ENCODE measurements at regions not wholly inside any gene's neighbourhood (a gene's known extent, or its start where the extent isn't known, plus 50 kb on each side); places are given as distances from the start of the nearest gene placed in this dataset.

GRCh38 chr2:66679442-66679841, 244.5 kb downstream of the MEIS1 start:
- H3K27ac ChIP-seq = no peak overlapping the region
- H3F3A ChIP-seq (ENCODE audit: insufficient read depth, low read depth) = no peaks in the 10 kb centered on the region
- no peaks in the 10 kb centered on the region for H3K9me3 ChIP-seq (ENCODE audit: insufficient read depth, low read depth)
- no peak overlapping the region for H3K4me3 ChIP-seq
- no peaks in the 10 kb centered on the region for H3K36me3 ChIP-seq (ENCODE audit: low read depth)
- H3K4me1 ChIP-seq (replicated peaks; ENCODE audit: insufficient read depth) = no peaks in the 10 kb centered on the region
- ChIA-PET CTCF (no interaction called here), POLR2A (ENCODE audit: unreplicated experiment) (no interaction called here)
- H3K79me2 ChIP-seq (ENCODE audit: low read depth) = no peaks in the 10 kb centered on the region
- no peaks in the 10 kb centered on the region for H3K9me2 ChIP-seq (ENCODE audit: insufficient read depth)
- TF ChIP-seq CTCF (conservative IDR thresholded peaks at IDR 0.05) (no peak), EZH2 (IDR thresholded peaks at IDR 0.05; ENCODE audit: low read depth) (no peak)
- intact Hi-C loops (cut with micrococcal nuclease; ENCODE audit: unreplicated experiment) = no loop called here
- no peaks in the 10 kb centered on the region for H3K27me3 ChIP-seq (ENCODE audit: insufficient read depth, low read depth)
- no peak overlapping the region for H2AFZ ChIP-seq
- no peak overlapping the region for H3K4me2 ChIP-seq
- no peak for DNase-seq
- BruUV-seq (replicated peaks) = no TSS peak
- no peaks in the 10 kb centered on the region for H4K20me1 ChIP-seq (ENCODE audit: insufficient read depth)

GRCh38 chr2:66682476-66682875, 247.6 kb downstream of the MEIS1 start:
- Histone ChIP-seq H3K36me3 (ENCODE audit: low read depth) (no peaks in the 10 kb centered on the region), H3K9me3 (ENCODE audit: insufficient read depth, low read depth) (no peaks in the 10 kb centered on the region), H3K9me2 (ENCODE audit: insufficient read depth) (no peaks in the 10 kb centered on the region), H3F3A (ENCODE audit: insufficient read depth, low read depth) (no peaks in the 10 kb centered on the region), H2AFZ (no peak overlapping the region), H3K79me2 (ENCODE audit: low read depth) (no peaks in the 10 kb centered on the region), H4K20me1 (ENCODE audit: insufficient read depth) (no peaks in the 10 kb centered on the region), H3K27ac (no peak overlapping the region), H3K4me3 (no peak overlapping the region), H3K27me3 (ENCODE audit: insufficient read depth, low read depth) (no peaks in the 10 kb centered on the region), H3K4me1 (replicated peaks; ENCODE audit: insufficient read depth) (no peaks in the 10 kb centered on the region), H3K4me2 (no peak overlapping the region)
- TF ChIP-seq CTCF (conservative IDR thresholded peaks at IDR 0.05) (no peak), EZH2 (IDR thresholded peaks at IDR 0.05; ENCODE audit: low read depth) (no peak)
- DNase-seq = no peak
- intact Hi-C loops (cut with micrococcal nuclease; ENCODE audit: unreplicated experiment) = no loop called here
- CTCF ChIA-PET = no interaction called here
- POLR2A ChIA-PET (ENCODE audit: unreplicated experiment) = no interaction called here
- no TSS peak for BruUV-seq (replicated peaks)

DNA sequence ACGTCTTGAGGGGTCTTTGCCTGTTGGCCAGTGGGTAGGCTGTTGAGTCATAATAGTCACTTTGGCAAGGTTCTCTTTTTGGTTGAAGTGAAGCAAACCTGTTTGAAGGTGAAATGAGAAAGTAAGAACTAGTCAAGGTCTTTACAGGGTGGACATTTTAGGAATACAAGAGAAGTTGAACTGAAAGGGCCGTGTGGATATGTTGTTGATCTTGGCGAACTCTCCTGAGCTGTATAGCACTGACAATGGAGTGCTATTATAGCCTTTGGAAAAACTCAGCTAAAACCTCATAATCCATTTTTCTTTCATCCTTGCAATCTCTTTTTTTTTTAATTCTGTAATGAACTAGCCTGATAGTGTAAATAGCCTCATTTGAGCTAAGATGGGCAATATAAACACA, 248.1 kb downstream of the MEIS1 start:
- Histone ChIP-seq H3K4me2 (no peak overlapping the region), H3K36me3 (ENCODE audit: low read depth) (no peaks in the 10 kb centered on the region), H3K9me3 (ENCODE audit: insufficient read depth, low read depth) (no peaks in the 10 kb centered on the region), H3K79me2 (ENCODE audit: low read depth) (no peaks in the 10 kb centered on the region), H3K4me3 (no peak overlapping the region), H4K20me1 (ENCODE audit: insufficient read depth) (no peaks in the 10 kb centered on the region), H3K27me3 (ENCODE audit: insufficient read depth, low read depth) (no peaks in the 10 kb centered on the region), H2AFZ (no peak overlapping the region), H3F3A (ENCODE audit: insufficient read depth, low read depth) (no peaks in the 10 kb centered on the region), H3K27ac (no peak overlapping the region), H3K9me2 (ENCODE audit: insufficient read depth) (no peaks in the 10 kb centered on the region), H3K4me1 (replicated peaks; ENCODE audit: insufficient read depth) (no peaks in the 10 kb centered on the region)
- TF ChIP-seq CTCF (conservative IDR thresholded peaks at IDR 0.05) (no peak), EZH2 (IDR thresholded peaks at IDR 0.05; ENCODE audit: low read depth) (no peak)
- intact Hi-C loops (cut with micrococcal nuclease; ENCODE audit: unreplicated experiment) = no loop called here
- CTCF ChIA-PET = interaction anchor here (0.5 kb wide), 1 partner anchor 308 kb away, joined by 5 read pairs; no protein-coding TSS in a partner anchor
- POLR2A ChIA-PET (ENCODE audit: unreplicated experiment) = no interaction called here
- no peak for DNase-seq
- no TSS peak for BruUV-seq (replicated peaks)
